Right lobe of liver (tissue), 4 donors: ENCODE measurements at regions not wholly inside any gene's neighbourhood (a gene's known extent, or its start where the extent isn't known, plus 50 kb on each side); places are given as distances from the start of the nearest gene placed in this dataset.

ENCODE experiments used
- CTCF ChIP-seq, 4 donors: fragments of 200-600 bp in 3 of 4; fragments of 450-650 bp in 1 of 4; IDR thresholded peaks; one replicate each; pipeline versions ENCODE4 v1.5.1 to v1.8.0; 2016 to 2022; ENCODE audit warnings: antibody characterized with exemption in 4 of 4, mild to moderate bottlenecking in 2 of 4
- POLR2A ChIP-seq: fragments of 450-650 bp; IDR thresholded peaks from one replicate; pipeline ENCODE4 v1.6.1; 2017; ENCODE audit warnings: antibody characterized with exemption, mild to moderate bottlenecking
- donor health status: DM: no; HTN: no; CAD: no.
- donor health status: DM: no; HTN: no; CAD: no.
- donor health status: DM: no; HTN: yes; CAD: no.

GRCh38 chr3:55296791-55297190 lies 190.3 kb downstream of the WNT5A start:
- no peak for TF ChIP-seq CTCF (IDR thresholded peaks at IDR 0.05)
- TF ChIP-seq POLR2A: no peak
